ENCODE measurements at regions not wholly inside any gene's neighbourhood (a gene's known extent, or its start where the extent isn't known, plus 50 kb on each side); places are given as distances from the start of the nearest gene placed in this dataset.

DNA sequence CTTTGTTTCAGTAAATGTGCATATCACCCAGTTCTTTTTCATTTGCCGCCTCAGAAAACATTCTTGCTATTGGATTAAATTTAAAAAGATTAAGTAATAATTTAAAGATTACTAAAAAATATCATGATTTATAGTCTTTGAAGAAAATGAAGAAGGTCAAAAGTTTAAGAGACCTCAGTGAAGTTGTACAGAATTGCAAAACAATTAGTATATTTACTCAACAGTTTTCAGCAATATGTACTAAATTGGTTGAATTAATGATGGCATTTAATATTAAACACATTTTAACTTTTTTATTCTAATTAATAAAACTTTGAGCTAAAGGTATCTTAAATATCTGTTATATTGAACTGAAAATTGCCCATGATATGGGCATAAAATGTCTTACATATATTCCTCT is 49.9 kb upstream of the KLF6 start:
- TF ChIP-seq GATA2 (IDR thresholded peaks at IDR 0.05; ENCODE audit: low read depth, low read length) (no peak), GATA3 (IDR thresholded peaks at IDR 0.05; ENCODE audit: low read depth, low read length) (no peak)

Data from SH-SY5Y (cell line).